MCF 10A (cell line): ENCODE measurements at regions not wholly inside any gene's neighbourhood (a gene's known extent, or its start where the extent isn't known, plus 50 kb on each side); places are given as distances from the start of the nearest gene placed in this dataset.

ENCODE experiments used
- BruUV-seq: library from RNA; stranded (reverse); fragments of 400-500 nt; replicated peaks from 2 replicates; lab custom pipeline; 2021; lab: Mats Ljungman, UMichigan
- CTCF ChIA-PET: fragments of 300-600 bp; sonication (Branson Sonifier 250); formaldehyde crosslinking; extraction: SDS; loops from one replicate; lab custom pipeline; 2021; ENCODE audit warnings: antibody characterized with exemption, inconsistent platforms; lab: Yijun Ruan, JAX
- POLR2A ChIA-PET: fragments of 300-600, 350-650 bp; sonication (Branson Sonifier 250); formaldehyde crosslinking; extraction: SDS; loops from one replicate; lab custom pipeline; 2020; ENCODE audit warnings: antibody characterized with exemption, inconsistent platforms; lab: Yijun Ruan, JAX
- DNase-seq: peaks from one replicate; pipeline ENCODE4 v3.0.0-alpha.2; 2018; ENCODE audit not compliant: unreplicated experiment
- H3K27ac Mint-ChIP-seq: one replicate; pipeline ENCODE4 v1.8.0; 2022; ENCODE audit warnings: mild to moderate bottlenecking, low read depth, mixed read lengths; ENCODE audit not compliant: unreplicated experiment
- H3K27me3 Mint-ChIP-seq: one replicate; pipeline ENCODE4 v1.8.0; 2022; ENCODE audit warnings: mixed read lengths; ENCODE audit not compliant: insufficient read depth, unreplicated experiment
- H3K36me3 Mint-ChIP-seq: one replicate; pipeline ENCODE4 v1.8.0; 2022; ENCODE audit warnings: mild to moderate bottlenecking, moderate library complexity, mixed read lengths; ENCODE audit not compliant: insufficient read depth, unreplicated experiment
- H3K4me1 Mint-ChIP-seq: one replicate; pipeline ENCODE4 v1.8.0; 2022; ENCODE audit warnings: mixed read lengths; ENCODE audit not compliant: insufficient read depth, unreplicated experiment
- H3K4me3 Mint-ChIP-seq: one replicate; pipeline ENCODE4 v1.8.0; 2022; ENCODE audit warnings: mild to moderate bottlenecking, moderate library complexity, mixed read lengths; ENCODE audit not compliant: unreplicated experiment
- H3K9me3 Mint-ChIP-seq: one replicate; pipeline ENCODE4 v1.8.0; 2022; ENCODE audit warnings: mixed read lengths; ENCODE audit not compliant: unreplicated experiment
- intact Hi-C: fragments of 100-400 bp; cut with micrococcal nuclease; formaldehyde crosslinking; loops from 2 replicates; pipeline ENCODE4 v1.14.1; 2022
- TF ChIP-seq, protein P1 (sequence below): fragments of 200-600 bp; IDR thresholded peaks from one replicate; pipeline ENCODE4 v1.8.0; 2022; ENCODE audit warnings: antibody characterized with exemption, mild to moderate bottlenecking; ENCODE audit not compliant: unreplicated experiment

- Mint-ChIP-seq H3K36me3 (no peaks in the 10 kb centered on the region), H3K4me1 (no peaks in the 10 kb centered on the region), H3K4me3 (no peak overlapping the region), H3K9me3 (no peaks in the 10 kb centered on the region), H3K27me3 (no peaks in the 10 kb centered on the region), H3K27ac (no peak overlapping the region)
- BruUV-seq: no TSS peak
- TF ChIP-seq, protein P1, sequence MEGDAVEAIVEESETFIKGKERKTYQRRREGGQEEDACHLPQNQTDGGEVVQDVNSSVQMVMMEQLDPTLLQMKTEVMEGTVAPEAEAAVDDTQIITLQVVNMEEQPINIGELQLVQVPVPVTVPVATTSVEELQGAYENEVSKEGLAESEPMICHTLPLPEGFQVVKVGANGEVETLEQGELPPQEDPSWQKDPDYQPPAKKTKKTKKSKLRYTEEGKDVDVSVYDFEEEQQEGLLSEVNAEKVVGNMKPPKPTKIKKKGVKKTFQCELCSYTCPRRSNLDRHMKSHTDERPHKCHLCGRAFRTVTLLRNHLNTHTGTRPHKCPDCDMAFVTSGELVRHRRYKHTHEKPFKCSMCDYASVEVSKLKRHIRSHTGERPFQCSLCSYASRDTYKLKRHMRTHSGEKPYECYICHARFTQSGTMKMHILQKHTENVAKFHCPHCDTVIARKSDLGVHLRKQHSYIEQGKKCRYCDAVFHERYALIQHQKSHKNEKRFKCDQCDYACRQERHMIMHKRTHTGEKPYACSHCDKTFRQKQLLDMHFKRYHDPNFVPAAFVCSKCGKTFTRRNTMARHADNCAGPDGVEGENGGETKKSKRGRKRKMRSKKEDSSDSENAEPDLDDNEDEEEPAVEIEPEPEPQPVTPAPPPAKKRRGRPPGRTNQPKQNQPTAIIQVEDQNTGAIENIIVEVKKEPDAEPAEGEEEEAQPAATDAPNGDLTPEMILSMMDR: no peak
- POLR2A ChIA-PET: interaction anchor here (0.6 kb wide), 1 partner anchor 206 kb away, joined by 3 read pairs; no protein-coding TSS in a partner anchor
- intact Hi-C loops: no loop called here
- CTCF ChIA-PET: interaction anchor here (1.1 to 1.2 kb wide), 2 partner anchors 13 to 92 kb away, joined by 3 read pairs; no protein-coding TSS in a partner anchor
- no peak for DNase-seq
Observed at GRCh38 chr3:25349828-25350724, 78.0 kb upstream of the RARB start.

DNA sequence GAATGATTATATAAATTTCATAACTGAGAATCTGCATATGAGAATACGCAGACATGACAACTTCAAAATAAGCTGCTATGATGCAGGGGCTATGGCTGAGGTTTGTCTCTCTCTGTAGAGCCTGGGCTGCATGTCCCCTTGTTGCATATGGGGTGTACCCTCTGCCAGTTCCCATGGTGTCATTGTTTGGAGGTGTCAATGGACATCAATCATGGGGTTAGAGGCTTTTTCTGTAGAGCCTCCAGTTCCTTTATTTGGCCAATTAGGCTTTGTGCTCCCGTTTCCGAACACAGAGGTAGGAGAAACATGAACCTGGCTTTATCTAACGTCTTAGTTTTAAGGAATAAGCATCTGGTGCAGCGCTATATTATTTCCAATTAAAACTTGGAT lies 77.3 kb upstream of the RARB start:
- no peaks in the 10 kb centered on the region for H3K36me3 Mint-ChIP-seq
- POLR2A ChIA-PET: interaction anchor here (0.6 kb wide), 1 partner anchor 206 kb away, joined by 3 read pairs; no protein-coding TSS in a partner anchor
- no peaks in the 10 kb centered on the region for H3K9me3 Mint-ChIP-seq
- H3K4me3 Mint-ChIP-seq: no peak overlapping the region
- intact Hi-C loops: no loop called here
- no peak for DNase-seq
- no peaks in the 10 kb centered on the region for H3K4me1 Mint-ChIP-seq
- CTCF ChIA-PET: interaction anchor here (1.2 kb wide), 1 partner anchor 91 kb away, joined by 3 read pairs; no protein-coding TSS in a partner anchor
- no peak overlapping the region for H3K27ac Mint-ChIP-seq
- H3K27me3 Mint-ChIP-seq: no peaks in the 10 kb centered on the region
- no TSS peak for BruUV-seq
- TF ChIP-seq, protein P1: no peak

DNA sequence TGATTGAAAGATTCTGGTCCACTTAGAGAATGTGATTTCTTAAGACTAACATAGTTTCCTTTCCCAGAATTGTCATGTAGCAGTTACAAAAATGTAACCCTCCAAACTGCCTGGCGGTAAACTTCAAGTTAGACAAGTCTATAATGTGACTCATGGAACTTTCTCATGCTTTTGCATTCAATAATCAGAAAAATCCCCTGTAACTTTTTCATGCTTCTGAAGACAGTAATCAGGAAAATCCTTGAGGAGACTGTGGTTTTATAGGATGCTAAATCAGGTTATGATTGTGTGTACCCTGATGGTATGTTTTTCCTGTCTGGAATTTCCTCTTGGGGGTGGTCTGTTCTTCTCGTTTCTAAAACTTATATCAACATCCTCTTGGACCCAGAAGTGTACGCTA lies 74.0 kb upstream of the RARB start:
- CTCF ChIA-PET: no interaction called here
- intact Hi-C loops: no loop called here
- BruUV-seq: no TSS peak
- Mint-ChIP-seq H3K4me3 (no peak overlapping the region), H3K27ac (no peak overlapping the region), H3K27me3 (no peaks in the 10 kb centered on the region), H3K9me3 (peaks cover 4% of the 10 kb centered on the region), H3K36me3 (no peaks in the 10 kb centered on the region), H3K4me1 (no peaks in the 10 kb centered on the region)
- TF ChIP-seq, protein P1: no peak
- DNase-seq: no peak
- POLR2A ChIA-PET: no interaction called here

DNA sequence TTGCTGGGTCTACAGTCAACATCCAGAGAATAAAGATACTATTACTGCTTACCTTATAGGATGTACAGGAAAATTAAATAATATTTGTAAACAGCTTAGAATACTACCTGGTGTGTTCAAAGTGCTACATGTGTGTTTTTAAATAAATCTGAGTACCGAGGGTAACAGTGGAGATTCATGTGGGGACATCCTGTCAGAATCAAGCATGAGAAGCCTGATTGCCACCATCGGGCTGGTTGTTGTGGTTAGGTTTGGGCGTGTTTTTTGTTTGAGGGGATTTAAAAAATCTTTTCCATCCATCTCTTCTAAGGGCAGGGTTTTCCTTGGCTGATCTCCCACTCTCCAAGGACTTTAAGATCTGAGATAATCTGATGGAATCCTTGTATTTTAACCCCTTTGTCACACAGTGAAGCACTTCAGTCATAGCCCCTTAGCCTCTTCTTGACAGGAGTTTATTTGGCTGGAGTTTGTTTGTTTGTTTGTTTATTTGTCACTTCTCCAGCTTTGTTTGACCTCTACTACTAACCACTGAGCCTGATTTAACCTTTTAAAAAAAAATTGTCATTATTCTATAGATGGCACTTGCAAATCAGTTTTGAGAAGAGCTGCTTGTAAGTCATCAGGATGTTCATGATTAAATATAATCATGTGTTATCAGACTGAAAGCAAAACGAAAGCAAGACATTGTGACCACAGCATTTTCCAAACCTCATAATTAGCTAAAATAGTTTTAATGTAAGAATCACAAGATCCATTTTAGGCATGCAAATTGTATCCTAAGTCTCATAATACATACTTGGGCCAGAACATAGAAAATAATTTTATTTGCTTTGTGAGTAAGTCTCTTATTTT lies 72.8 kb upstream of the RARB start:
- DNase-seq: no peak
- H3K36me3 Mint-ChIP-seq: no peaks in the 10 kb centered on the region
- no peak overlapping the region for H3K27ac Mint-ChIP-seq
- H3K9me3 Mint-ChIP-seq: peaks cover 7% of the 10 kb centered on the region
- H3K27me3 Mint-ChIP-seq: no peaks in the 10 kb centered on the region
- CTCF ChIA-PET: interaction anchor here (1.0 to 1.2 kb wide), 2 partner anchors 14 to 238 kb away, joined by 3 to 6 read pairs; no protein-coding TSS in a partner anchor
- H3K4me3 Mint-ChIP-seq: no peak overlapping the region
- TF ChIP-seq, protein P1: no peak
- no peaks in the 10 kb centered on the region for H3K4me1 Mint-ChIP-seq
- intact Hi-C loops: no loop called here
- no TSS peak for BruUV-seq
- POLR2A ChIA-PET: no interaction called here
